ENCODE measurements at regions not wholly inside any gene's neighbourhood (a gene's known extent, or its start where the extent isn't known, plus 50 kb on each side); places are given as distances from the start of the nearest gene placed in this dataset.
"Not testable (repeated sequence)": the region's sequence is repeated elsewhere in the genome, so short reads cannot be mapped to it uniquely, and the experiment has no call there.

- Histone ChIP-seq H3K27ac (ENCODE audit: low read depth, low read length) (no peak overlapping the region), H3K9ac (ENCODE audit: low read length) (no peak overlapping the region), H3K4me2 (ENCODE audit: low read length) (no peak overlapping the region), H3K27me3 (ENCODE audit: insufficient read depth, low read length) (no peaks in the 10 kb centered on the region), H3K79me2 (ENCODE audit: insufficient read depth, low read length) (no peaks in the 10 kb centered on the region), H3K4me3 (ENCODE audit: insufficient read depth, low read depth, low read length) (no peak overlapping the region), H4K20me1 (ENCODE audit: insufficient read depth, low read length) (no peaks in the 10 kb centered on the region), H3K36me3 (ENCODE audit: insufficient read depth, low read length) (no peaks in the 10 kb centered on the region), H3K4me1 (ENCODE audit: insufficient read depth, low read length) (peaks cover 10% of the 10 kb centered on the region), H3K9me3 (ENCODE audit: insufficient read depth, low read depth, low read length) (no peaks in the 10 kb centered on the region), H2AFZ (ENCODE audit: low read depth, low read length) (no peak overlapping the region)
- peak overlapping the region; percentile 50 for H3K27ac Mint-ChIP-seq (ENCODE audit: unreplicated experiment)
- TF ChIP-seq EZH2 (IDR thresholded peaks at IDR 0.05; ENCODE audit: insufficient read depth, low read length), result no peak
- TF ChIP-seq CTCF (IDR thresholded peaks at IDR 0.05; ENCODE audit: insufficient read depth, low read depth, low read length), result peak; percentile 95
- H3K4me3 Mint-ChIP-seq (ENCODE audit: unreplicated experiment), result peak overlapping the region; percentile 60
- H3K9me3 Mint-ChIP-seq (ENCODE audit: unreplicated experiment), result no peaks in the 10 kb centered on the region
- H3K36me3 Mint-ChIP-seq (ENCODE audit: low read depth, unreplicated experiment), result no peaks in the 10 kb centered on the region
- H3K27me3 Mint-ChIP-seq (ENCODE audit: low read depth, unreplicated experiment), result no peaks in the 10 kb centered on the region
- FAIRE-seq, result no peak
- H3K4me1 Mint-ChIP-seq (ENCODE audit: low read depth, unreplicated experiment), result peaks cover 6% of the 10 kb centered on the region
- DNase-seq (ENCODE audit: low read depth), result peak; percentile 71
These were observed 116.3 kb downstream of the OR2B2 start for GRCh38 chr6:27795697-27796494.

GRCh38 chr6:27791182-27791943, 120.8 kb downstream of the OR2B2 start:
- H3K4me3 ChIP-seq (ENCODE audit: insufficient read depth, low read depth, low read length), result peak overlapping the region; percentile 85
- H2AFZ ChIP-seq (ENCODE audit: low read depth, low read length), result peak overlapping the region; percentile 89
- no peaks in the 10 kb centered on the region for H3K36me3 ChIP-seq (ENCODE audit: insufficient read depth, low read length)
- DNase-seq (ENCODE audit: low read depth), result peak; percentile 69
- Mint-ChIP-seq H3K27me3 (ENCODE audit: low read depth, unreplicated experiment) (peaks cover 2% of the 10 kb centered on the region), H3K9me3 (ENCODE audit: unreplicated experiment) (no peaks in the 10 kb centered on the region), H3K27ac (ENCODE audit: unreplicated experiment) (peak overlapping the region; percentile 75), H3K4me1 (ENCODE audit: low read depth, unreplicated experiment) (peaks cover 5% of the 10 kb centered on the region), H3K4me3 (ENCODE audit: unreplicated experiment) (peak overlapping the region; percentile 91), H3K36me3 (ENCODE audit: low read depth, unreplicated experiment) (no peaks in the 10 kb centered on the region)
- peak; percentile 20 for FAIRE-seq
- no peaks in the 10 kb centered on the region for H4K20me1 ChIP-seq (ENCODE audit: insufficient read depth, low read length)
- H3K4me2 ChIP-seq (ENCODE audit: low read length), result peak overlapping the region; percentile 96
- H3K4me1 ChIP-seq (ENCODE audit: insufficient read depth, low read length), result peaks cover 10% of the 10 kb centered on the region
- H3K79me2 ChIP-seq (ENCODE audit: insufficient read depth, low read length), result no peaks in the 10 kb centered on the region
- H3K9me3 ChIP-seq (ENCODE audit: insufficient read depth, low read depth, low read length), result no peaks in the 10 kb centered on the region
- H3K9ac ChIP-seq (ENCODE audit: low read length), result peak overlapping the region; percentile 78
- no peak for TF ChIP-seq CTCF (IDR thresholded peaks at IDR 0.05; ENCODE audit: insufficient read depth, low read depth, low read length)
- no peak for TF ChIP-seq EZH2 (IDR thresholded peaks at IDR 0.05; ENCODE audit: insufficient read depth, low read length)
- no peaks in the 10 kb centered on the region for H3K27me3 ChIP-seq (ENCODE audit: insufficient read depth, low read length)
- peak overlapping the region; percentile 24 for H3K27ac ChIP-seq (ENCODE audit: low read depth, low read length)

- H3K4me1 ChIP-seq (ENCODE audit: insufficient read depth, low read length); H3K4me3 ChIP-seq (ENCODE audit: insufficient read depth, low read depth, low read length); H2AFZ ChIP-seq (ENCODE audit: low read depth, low read length); H3K4me2 ChIP-seq (ENCODE audit: low read length); H3K27me3 ChIP-seq (ENCODE audit: insufficient read depth, low read length); H3K4me3 Mint-ChIP-seq (ENCODE audit: unreplicated experiment); H3K36me3 ChIP-seq (ENCODE audit: insufficient read depth, low read length); H3K27me3 Mint-ChIP-seq (ENCODE audit: low read depth, unreplicated experiment); H4K20me1 ChIP-seq (ENCODE audit: insufficient read depth, low read length); FAIRE-seq; H3K9me3 Mint-ChIP-seq (ENCODE audit: unreplicated experiment); H3K27ac Mint-ChIP-seq (ENCODE audit: unreplicated experiment); DNase-seq (ENCODE audit: low read depth); H3K9me3 ChIP-seq (ENCODE audit: insufficient read depth, low read depth, low read length); H3K9ac ChIP-seq (ENCODE audit: low read length); H3K27ac ChIP-seq (ENCODE audit: low read depth, low read length); H3K4me1 Mint-ChIP-seq (ENCODE audit: low read depth, unreplicated experiment); H3K36me3 Mint-ChIP-seq (ENCODE audit: low read depth, unreplicated experiment); H3K79me2 ChIP-seq (ENCODE audit: insufficient read depth, low read length): not testable (repeated sequence)
These were observed 123.8 kb downstream of the OR2B2 start for GRCh38 chr6:27788376-27788775.

Measured in astrocyte (in vitro differentiated cells and primary cell).